SK-N-MC (cell line): ENCODE measurements at regions not wholly inside any gene's neighbourhood (a gene's known extent, or its start where the extent isn't known, plus 50 kb on each side); places are given as distances from the start of the nearest gene placed in this dataset.

Experiments used
- EZH2 ChIP-seq: fragments of 200-600 bp; sonication (generic); IDR thresholded peaks from one replicate; pipeline ENCODE4 v1.6.1; 2017; ENCODE audit warnings: antibody characterized with exemption
- FOXP2 ChIP-seq: optimal IDR thresholded peaks from 2 replicates; pipeline ENCODE3; 2011; ENCODE audit warnings: mild to moderate bottlenecking, moderate library complexity; ENCODE audit not compliant: insufficient read depth; ENCODE audit errors: extremely low read length, control extremely low read depth
- POLR2AphosphoS5 ChIP-seq: IDR thresholded peaks from 2 replicates; pipeline ENCODE4 v1.6.1; 2012; ENCODE audit warnings: mild to moderate bottlenecking, low read depth, low read length, borderline replicate concordance

DNA sequence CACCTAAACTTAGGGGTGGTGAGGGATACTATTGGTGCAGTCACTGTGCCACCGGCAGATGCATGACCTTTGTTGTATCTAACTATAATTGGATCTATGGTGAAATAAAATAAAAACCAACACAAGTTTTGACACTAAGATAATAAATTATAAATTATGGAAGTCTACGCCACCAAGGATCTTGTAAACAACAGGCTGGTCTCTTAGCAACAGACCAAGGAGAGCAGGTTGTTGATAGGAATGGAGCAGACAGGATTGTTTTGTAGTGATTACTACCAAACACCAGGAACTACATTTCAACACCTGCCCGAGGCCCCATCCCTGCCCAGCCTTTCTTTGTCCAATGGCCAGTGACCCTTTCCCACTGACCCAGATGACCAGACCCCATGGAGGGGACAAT, 1178.0 kb downstream of the VRK1 start:
- TF ChIP-seq POLR2AphosphoS5 (no peak), EZH2 (no peak), FOXP2 (no peak)
